ENCODE measurements at regions not wholly inside any gene's neighbourhood (a gene's known extent, or its start where the extent isn't known, plus 50 kb on each side); places are given as distances from the start of the nearest gene placed in this dataset.

GRCh38 chr4:29220761-29221160, 1499.4 kb upstream of the PCDH7 start:
- Mint-ChIP-seq H3K27me3 (no peaks in the 10 kb centered on the region), H3K36me3 (ENCODE audit: low read depth) (no peaks in the 10 kb centered on the region), H3K9me3 (peaks cover 5% of the 10 kb centered on the region), H3K4me1 (ENCODE audit: low read depth) (no peaks in the 10 kb centered on the region), H3K4me3 (no peak overlapping the region), H3K27ac (no peak overlapping the region)
- no peak for DNase-seq

DNA sequence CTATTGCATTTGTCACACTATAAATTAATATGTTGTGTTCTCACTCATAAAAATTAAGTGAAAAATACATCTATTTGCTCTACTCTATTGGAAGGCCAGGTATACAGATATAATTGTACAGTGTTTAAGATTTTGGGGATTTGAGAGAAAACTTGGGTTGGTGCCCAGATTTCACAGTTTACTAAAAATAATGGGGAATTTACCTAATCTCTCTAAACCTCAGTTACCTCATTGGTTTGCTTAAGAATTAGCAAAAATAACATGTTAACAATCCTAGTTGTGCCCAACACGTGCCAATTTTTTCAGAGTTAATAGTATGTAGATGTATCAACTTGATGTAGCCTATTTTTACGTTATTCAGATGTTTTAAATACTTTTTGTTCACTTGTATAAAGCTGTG, 1495.3 kb upstream of the PCDH7 start:
- H3K27ac Mint-ChIP-seq: no peak overlapping the region
- H3K36me3 Mint-ChIP-seq (ENCODE audit: low read depth): no peaks in the 10 kb centered on the region
- H3K27me3 Mint-ChIP-seq: no peaks in the 10 kb centered on the region
- no peak for DNase-seq
- no peaks in the 10 kb centered on the region for H3K4me1 Mint-ChIP-seq (ENCODE audit: low read depth)
- no peak overlapping the region for H3K4me3 Mint-ChIP-seq
- H3K9me3 Mint-ChIP-seq: no peaks in the 10 kb centered on the region

DNA sequence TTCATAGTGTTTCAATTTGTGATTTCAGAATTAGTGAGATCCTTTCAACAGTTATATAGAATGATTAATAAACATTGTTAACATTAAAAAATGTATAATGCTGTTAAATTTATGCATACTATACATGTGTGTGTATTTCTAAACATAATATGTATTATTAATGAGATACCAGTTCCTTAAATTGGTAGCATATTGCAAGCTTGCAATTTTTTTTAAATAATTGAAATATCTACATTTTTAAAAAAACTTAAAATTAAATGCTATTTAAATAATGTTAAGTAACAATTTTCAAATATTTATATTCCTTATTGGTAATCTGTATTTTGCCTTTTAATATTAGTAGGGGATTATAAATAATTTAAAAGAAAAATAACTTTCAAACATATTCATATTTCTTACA, 1479.5 kb upstream of the PCDH7 start:
- H3K9me3 Mint-ChIP-seq: peaks cover 16% of the 10 kb centered on the region
- H3K36me3 Mint-ChIP-seq (ENCODE audit: low read depth): no peaks in the 10 kb centered on the region
- H3K27me3 Mint-ChIP-seq: no peaks in the 10 kb centered on the region
- H3K4me1 Mint-ChIP-seq (ENCODE audit: low read depth): no peaks in the 10 kb centered on the region
- no peak overlapping the region for H3K4me3 Mint-ChIP-seq
- no peak overlapping the region for H3K27ac Mint-ChIP-seq
- no peak for DNase-seq

DNA sequence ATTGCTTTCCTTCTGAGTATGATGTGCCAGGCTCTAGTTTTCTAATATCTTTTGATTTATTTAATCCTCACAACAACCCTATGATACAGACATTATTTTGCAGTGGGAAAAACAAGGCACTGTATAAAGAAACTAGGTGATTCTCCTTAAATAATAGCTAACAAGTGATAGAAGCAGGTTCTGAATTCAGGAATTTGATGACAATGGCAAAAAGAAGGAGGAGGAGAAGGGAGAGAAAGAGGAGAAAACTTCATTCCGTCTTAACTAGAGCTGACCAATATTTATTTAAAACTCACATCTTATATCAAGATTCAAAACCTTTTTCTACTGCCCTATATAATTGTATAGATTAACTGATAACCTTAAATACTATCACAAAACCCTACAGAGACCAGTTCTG, 1477.1 kb upstream of the PCDH7 start:
- Mint-ChIP-seq H3K4me1 (ENCODE audit: low read depth) (no peaks in the 10 kb centered on the region), H3K36me3 (ENCODE audit: low read depth) (no peaks in the 10 kb centered on the region), H3K27ac (no peak overlapping the region), H3K4me3 (no peak overlapping the region), H3K27me3 (no peaks in the 10 kb centered on the region), H3K9me3 (peaks cover 12% of the 10 kb centered on the region)
- DNase-seq: no peak

- DNase-seq: no peak
- H3K36me3 Mint-ChIP-seq (ENCODE audit: low read depth): no peaks in the 10 kb centered on the region
- no peaks in the 10 kb centered on the region for H3K27me3 Mint-ChIP-seq
- no peak overlapping the region for H3K27ac Mint-ChIP-seq
- no peaks in the 10 kb centered on the region for H3K4me1 Mint-ChIP-seq (ENCODE audit: low read depth)
- H3K9me3 Mint-ChIP-seq: peaks cover 14% of the 10 kb centered on the region
- no peak overlapping the region for H3K4me3 Mint-ChIP-seq
Observed at GRCh38 chr4:29243851-29244250, 1476.3 kb upstream of the PCDH7 start.

GRCh38 chr4:29259556-29259955, 1460.6 kb upstream of the PCDH7 start:
- Mint-ChIP-seq H3K27me3 (no peaks in the 10 kb centered on the region), H3K4me3 (no peak overlapping the region), H3K9me3 (peaks cover 24% of the 10 kb centered on the region), H3K36me3 (ENCODE audit: low read depth) (no peaks in the 10 kb centered on the region), H3K4me1 (ENCODE audit: low read depth) (no peaks in the 10 kb centered on the region), H3K27ac (no peak overlapping the region)
- no peak for DNase-seq

DNA sequence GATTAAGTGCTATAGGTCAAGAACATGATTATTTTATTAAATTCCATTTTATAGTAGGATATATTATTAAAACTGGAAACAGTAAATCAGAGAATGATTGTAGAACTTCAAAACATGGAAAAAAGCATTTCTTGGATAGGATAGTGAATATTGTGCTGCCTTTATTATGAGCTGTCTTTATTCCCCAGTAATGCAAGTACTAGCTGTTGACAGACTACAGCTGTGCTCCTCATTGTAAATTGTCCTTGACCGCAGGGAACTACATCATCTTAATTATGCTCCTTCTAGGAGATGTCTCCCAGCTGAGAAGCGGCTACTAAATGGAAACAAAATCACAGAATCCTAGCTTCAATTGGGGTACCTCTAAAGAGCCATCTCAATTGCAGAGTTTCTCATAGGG, 1457.2 kb upstream of the PCDH7 start:
- Mint-ChIP-seq H3K9me3 (peaks cover 17% of the 10 kb centered on the region), H3K27ac (no peak overlapping the region), H3K4me1 (ENCODE audit: low read depth) (no peaks in the 10 kb centered on the region), H3K4me3 (no peak overlapping the region), H3K27me3 (no peaks in the 10 kb centered on the region), H3K36me3 (ENCODE audit: low read depth) (no peaks in the 10 kb centered on the region)
- no peak for DNase-seq

DNA sequence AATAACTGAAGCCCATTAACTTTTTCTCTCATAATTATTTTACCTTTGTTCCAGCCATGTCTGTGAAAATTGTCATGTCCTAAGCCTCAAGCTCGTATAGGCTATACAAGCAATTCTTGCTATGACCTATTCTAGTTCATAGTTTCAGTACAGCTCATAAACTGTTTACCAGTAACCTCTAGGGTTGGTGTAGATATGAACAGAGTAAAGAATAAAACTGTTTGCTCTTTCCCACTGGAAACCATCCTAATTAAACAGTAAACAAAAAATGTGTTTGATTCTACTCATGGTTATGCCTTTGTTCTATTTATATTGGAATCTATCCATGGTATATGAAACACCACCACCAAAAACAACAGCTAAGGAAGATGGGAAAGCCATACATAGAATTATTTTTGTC, 1444.0 kb upstream of the PCDH7 start:
- Mint-ChIP-seq H3K36me3 (ENCODE audit: low read depth) (no peaks in the 10 kb centered on the region), H3K4me1 (ENCODE audit: low read depth) (no peaks in the 10 kb centered on the region), H3K27ac (no peak overlapping the region), H3K9me3 (peaks cover 18% of the 10 kb centered on the region), H3K4me3 (no peak overlapping the region), H3K27me3 (no peaks in the 10 kb centered on the region)
- DNase-seq: no peak

DNA sequence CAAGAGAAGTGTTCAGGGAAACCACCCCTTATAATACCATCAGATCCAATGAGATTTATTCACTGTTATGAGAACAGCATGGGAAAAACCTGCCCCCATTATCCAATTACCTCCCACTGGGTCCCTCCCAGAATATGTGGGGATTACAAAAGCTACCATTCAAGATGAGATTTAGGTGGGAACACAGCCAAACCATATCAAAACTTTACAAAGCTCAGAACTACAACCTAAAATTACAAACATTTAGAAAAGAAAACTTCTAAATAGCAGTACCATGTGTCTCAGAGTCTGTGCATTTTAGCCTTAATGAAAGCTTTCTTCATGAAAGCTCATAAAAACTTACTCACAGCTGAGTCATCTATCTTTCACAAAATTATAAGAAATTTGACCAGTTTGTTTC, 1442.8 kb upstream of the PCDH7 start:
- Mint-ChIP-seq H3K27me3 (no peaks in the 10 kb centered on the region), H3K27ac (no peak overlapping the region), H3K9me3 (peaks cover 13% of the 10 kb centered on the region), H3K4me3 (no peak overlapping the region), H3K36me3 (ENCODE audit: low read depth) (no peaks in the 10 kb centered on the region), H3K4me1 (ENCODE audit: low read depth) (no peaks in the 10 kb centered on the region)
- no peak for DNase-seq

DNA sequence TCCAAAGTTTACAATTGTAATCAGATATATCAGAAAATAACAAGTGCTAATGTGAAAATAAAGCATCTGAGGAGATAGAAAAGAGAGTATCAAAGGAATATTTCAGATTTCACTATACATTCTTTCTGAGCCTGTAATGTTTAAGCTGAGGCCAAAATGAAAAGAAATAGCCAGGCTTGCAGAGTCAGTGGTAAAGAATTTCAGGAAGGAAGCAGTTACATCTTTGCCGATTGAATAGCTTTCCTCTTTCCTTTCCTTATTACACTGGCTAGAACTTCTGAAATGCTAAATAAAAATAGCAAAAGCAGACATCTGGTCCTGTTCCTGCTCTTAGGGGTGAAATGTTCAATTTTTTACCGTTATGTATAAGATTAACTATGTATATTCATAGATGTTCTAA, 1441.6 kb upstream of the PCDH7 start:
- no peak overlapping the region for H3K4me3 Mint-ChIP-seq
- no peaks in the 10 kb centered on the region for H3K4me1 Mint-ChIP-seq (ENCODE audit: low read depth)
- H3K36me3 Mint-ChIP-seq (ENCODE audit: low read depth): no peaks in the 10 kb centered on the region
- no peak overlapping the region for H3K27ac Mint-ChIP-seq
- DNase-seq: no peak
- H3K9me3 Mint-ChIP-seq: peaks cover 11% of the 10 kb centered on the region
- no peaks in the 10 kb centered on the region for H3K27me3 Mint-ChIP-seq

DNA sequence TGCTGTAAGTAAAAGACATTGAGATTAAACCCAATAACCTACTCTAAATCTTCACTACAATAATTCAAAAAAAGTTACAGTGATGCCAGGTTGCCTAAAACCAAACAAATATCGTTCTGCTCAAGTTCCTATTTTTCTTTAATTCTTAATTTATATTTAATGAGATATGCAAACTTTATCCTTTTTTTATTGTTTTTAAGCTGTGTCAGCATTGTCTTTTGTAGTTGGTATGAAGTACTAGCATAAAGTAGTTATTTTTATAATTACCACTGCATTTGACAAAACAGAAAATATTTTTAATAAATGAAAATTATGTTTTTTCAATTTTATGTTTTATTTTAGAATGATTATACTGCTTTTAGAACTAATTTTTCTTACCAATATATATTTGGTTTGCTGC, 1431.1 kb upstream of the PCDH7 start:
- H3K4me1 Mint-ChIP-seq (ENCODE audit: low read depth): no peaks in the 10 kb centered on the region
- H3K27me3 Mint-ChIP-seq: no peaks in the 10 kb centered on the region
- H3K9me3 Mint-ChIP-seq: peaks cover 15% of the 10 kb centered on the region
- H3K4me3 Mint-ChIP-seq: no peak overlapping the region
- H3K36me3 Mint-ChIP-seq (ENCODE audit: low read depth): no peaks in the 10 kb centered on the region
- no peak for DNase-seq
- no peak overlapping the region for H3K27ac Mint-ChIP-seq

GRCh38 chr4:29295280-29295679, 1424.9 kb upstream of the PCDH7 start:
- Mint-ChIP-seq H3K27ac (no peak overlapping the region), H3K27me3 (no peaks in the 10 kb centered on the region), H3K36me3 (ENCODE audit: low read depth) (no peaks in the 10 kb centered on the region), H3K9me3 (peaks cover 5% of the 10 kb centered on the region), H3K4me3 (no peak overlapping the region), H3K4me1 (ENCODE audit: low read depth) (no peaks in the 10 kb centered on the region)
- DNase-seq: no peak

GRCh38 chr4:29304595-29304994, 1415.6 kb upstream of the PCDH7 start:
- Mint-ChIP-seq H3K27me3 (no peaks in the 10 kb centered on the region), H3K9me3 (peaks cover 13% of the 10 kb centered on the region), H3K4me1 (ENCODE audit: low read depth) (no peaks in the 10 kb centered on the region), H3K36me3 (ENCODE audit: low read depth) (no peaks in the 10 kb centered on the region), H3K27ac (no peak overlapping the region), H3K4me3 (no peak overlapping the region)
- DNase-seq: no peak

DNA sequence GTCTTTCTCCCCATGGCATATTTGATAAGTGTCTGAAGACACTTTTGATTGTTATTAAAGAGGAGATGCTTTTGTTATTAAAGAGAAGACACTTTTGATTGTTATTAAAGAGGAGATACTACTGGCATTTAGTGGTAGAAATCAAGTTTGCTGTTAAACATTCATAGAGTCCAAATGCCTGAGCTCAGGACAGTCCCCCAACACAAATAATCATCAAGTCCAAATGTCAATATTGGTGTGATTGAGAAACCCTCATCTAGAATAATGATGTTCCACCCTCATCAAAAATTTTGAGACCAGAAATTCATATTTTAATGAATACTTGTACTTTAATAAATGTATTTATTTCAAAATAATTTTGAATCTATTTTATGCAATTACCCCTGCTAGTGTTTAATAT, 1412.9 kb upstream of the PCDH7 start:
- Mint-ChIP-seq H3K27ac (no peak overlapping the region), H3K4me1 (ENCODE audit: low read depth) (no peaks in the 10 kb centered on the region), H3K36me3 (ENCODE audit: low read depth) (no peaks in the 10 kb centered on the region), H3K9me3 (peaks cover 8% of the 10 kb centered on the region), H3K27me3 (no peaks in the 10 kb centered on the region), H3K4me3 (no peak overlapping the region)
- DNase-seq: no peak

DNA sequence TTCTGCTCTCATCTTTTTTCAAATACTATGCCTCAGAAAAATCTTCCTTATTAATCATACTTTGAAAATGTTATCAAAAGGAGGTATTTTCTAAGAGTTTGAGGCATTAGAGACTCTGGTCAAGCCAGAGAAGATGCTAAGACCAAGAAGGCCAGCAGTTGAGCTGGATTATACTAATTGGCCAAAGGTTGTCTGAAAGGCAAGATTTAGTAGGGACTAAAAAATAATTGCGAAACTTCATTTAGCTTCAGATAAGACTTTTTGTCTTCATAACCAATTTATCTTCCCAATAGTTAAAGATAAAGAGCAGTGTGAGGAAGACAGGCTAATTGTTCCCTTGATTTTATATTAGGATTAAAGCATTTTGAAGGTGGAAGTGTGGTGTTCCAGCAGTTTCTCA, 1412.4 kb upstream of the PCDH7 start:
- Mint-ChIP-seq H3K27ac (no peak overlapping the region), H3K36me3 (ENCODE audit: low read depth) (no peaks in the 10 kb centered on the region), H3K27me3 (no peaks in the 10 kb centered on the region)

DNA sequence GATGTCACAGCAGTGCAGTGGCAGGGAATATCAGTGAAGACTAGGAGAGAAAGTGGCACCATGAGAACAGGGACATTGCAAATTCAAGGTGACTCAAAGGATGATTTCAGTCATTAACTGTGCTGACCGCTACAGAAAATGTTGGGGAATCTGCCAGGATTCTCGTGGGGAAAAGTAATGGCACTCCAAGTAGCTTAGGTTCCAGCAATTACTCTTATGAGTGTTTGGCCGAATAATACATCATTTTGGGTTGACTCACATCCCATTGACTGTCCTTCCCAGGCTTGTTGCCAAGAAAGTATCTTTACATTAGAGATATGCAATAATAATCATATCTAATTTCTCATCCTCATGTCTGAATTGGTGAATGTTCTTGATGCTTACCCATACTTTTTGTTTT, 1411.1 kb upstream of the PCDH7 start:
- Mint-ChIP-seq H3K9me3 (peaks cover 7% of the 10 kb centered on the region), H3K4me1 (ENCODE audit: low read depth) (no peaks in the 10 kb centered on the region), H3K27me3 (no peaks in the 10 kb centered on the region), H3K36me3 (ENCODE audit: low read depth) (no peaks in the 10 kb centered on the region), H3K27ac (no peak overlapping the region), H3K4me3 (no peak overlapping the region)
- DNase-seq: no peak

More for the DNA sequence above, 1412.4 kb upstream of the PCDH7 start:
- peaks cover 7% of the 10 kb centered on the region for H3K9me3 Mint-ChIP-seq
- DNase-seq: no peak
- no peaks in the 10 kb centered on the region for H3K4me1 Mint-ChIP-seq (ENCODE audit: low read depth)
- H3K4me3 Mint-ChIP-seq: no peak overlapping the region
